Mammary epithelial cell (primary cell): ENCODE measurements at regions not wholly inside any gene's neighbourhood (a gene's known extent, or its start where the extent isn't known, plus 50 kb on each side); places are given as distances from the start of the nearest gene placed in this dataset.

Source experiments
- CTCF ChIP-seq, 2 donors: IDR thresholded peaks in 1 of 2; conservative IDR thresholded peaks in 1 of 2; 2 replicates each; pipeline ENCODE4 v1.5.1; 2011 to 2012; ENCODE audit warnings: inconsistent platforms in 2 of 2, low read length in 2 of 2, mild to moderate bottlenecking in 2 of 2, control low read depth in 1 of 2, low read depth in 1 of 2; ENCODE audit not compliant: insufficient read depth in 1 of 2; ENCODE audit errors: extremely low read depth in 1 of 2
- EZH2 ChIP-seq: IDR thresholded peaks from 2 replicates; pipeline ENCODE4 v1.6.1; 2012; ENCODE audit warnings: low read length, inconsistent platforms, borderline replicate concordance

- TF ChIP-seq CTCF (conservative IDR thresholded peaks at IDR 0.05 in 1 of 2, IDR thresholded peaks at IDR 0.05 in 1 of 2; ENCODE audit: extremely low read depth in 1 of 2, insufficient read depth in 1 of 2, low read depth in 1 of 2, low read length in 2 of 2) = no peak
- TF ChIP-seq EZH2 = no peak
These were observed 136.6 kb upstream of the IVNS1ABP start for GRCh38 chr1:185453496-185454192.
